H1 (cell line): ENCODE measurements at regions not wholly inside any gene's neighbourhood (a gene's known extent, or its start where the extent isn't known, plus 50 kb on each side); places are given as distances from the start of the nearest gene placed in this dataset.

Experiments used
- ATF2 ChIP-seq: IDR thresholded peaks from 2 replicates; pipeline ENCODE4 v1.6.1; 2012; ENCODE audit warnings: low read length, inconsistent platforms
- CHD7 ChIP-seq: fragments of 300-600 bp; sonication (generic); IDR thresholded peaks from 2 replicates; pipeline ENCODE4 v1.7.1; 2012; ENCODE audit warnings: low read length, moderate library complexity, mild to moderate bottlenecking, inconsistent platforms; ENCODE audit not compliant: insufficient replicate concordance
- GTF2F1 ChIP-seq: IDR thresholded peaks from 2 replicates; pipeline ENCODE4 v1.6.1; 2012; ENCODE audit warnings: low read depth, low read length, improper control_type of control experiment, borderline replicate concordance
- HDAC2 ChIP-seq, 2 experiments: fragments of 300-600 bp in 1 of 2; sonication (generic) in 1 of 2; IDR thresholded peaks; 2 replicates each; pipeline ENCODE4 v1.6.1; 2011 to 2012; ENCODE audit warnings: low read depth in 2 of 2, low read length in 2 of 2, mild to moderate bottlenecking in 2 of 2, moderate library complexity in 2 of 2, borderline replicate concordance in 1 of 2, inconsistent platforms in 1 of 2
- SIRT6 ChIP-seq: IDR thresholded peaks from one replicate; pipeline ENCODE4 v1.7.1; 2012; ENCODE audit warnings: low read length, inconsistent platforms
- SP4 ChIP-seq: IDR thresholded peaks from 2 replicates; pipeline ENCODE4 v1.6.1; 2012; ENCODE audit warnings: low read length, inconsistent platforms

DNA sequence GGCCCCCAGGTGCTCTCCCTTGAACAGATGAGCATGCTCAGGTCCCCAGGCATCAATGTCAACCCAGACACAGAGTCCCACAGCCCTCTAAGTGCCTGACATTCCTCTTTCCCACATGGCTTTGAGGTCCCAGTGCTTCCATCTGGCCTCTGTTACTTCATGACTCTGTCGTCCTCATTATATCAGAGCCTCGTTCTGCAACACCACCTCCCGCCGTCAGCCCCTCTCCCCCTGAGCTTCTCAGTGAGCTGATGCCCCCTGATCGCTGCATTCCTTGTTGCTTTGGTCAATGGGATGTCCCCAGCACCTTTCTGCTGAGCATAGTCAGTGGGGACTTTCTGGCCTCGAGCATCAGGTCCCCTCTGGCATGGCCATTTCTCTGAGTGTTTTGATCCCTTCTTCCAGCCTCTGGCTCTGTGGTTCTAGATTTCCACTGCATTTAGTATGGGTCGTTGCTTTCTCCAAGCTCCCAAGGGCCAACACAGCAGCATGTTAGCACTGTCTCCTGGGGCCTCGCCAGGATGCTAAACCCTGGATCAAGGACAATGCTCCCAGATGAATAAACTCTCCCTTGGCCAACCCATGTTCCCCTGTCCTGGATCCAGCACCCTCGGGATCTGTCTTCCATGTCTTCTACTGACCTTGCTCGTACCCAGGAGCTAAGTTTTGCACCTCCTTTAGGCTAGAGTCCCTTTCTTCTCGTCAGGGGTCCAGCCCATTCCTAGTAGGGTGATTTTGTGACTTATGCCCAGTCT lies 143.2 kb upstream of the TWIST2 start (continued):
- TF ChIP-seq CHD7 (no peak), HDAC2 (IDR thresholded peaks at IDR 0.05; ENCODE audit: borderline replicate concordance in 1 of 2, low read depth in 2 of 2, low read length in 2 of 2) (no peak), GTF2F1 (no peak), ATF2 (no peak), SIRT6 (no peak), SP4 (no peak)
